ENCODE measurements at regions not wholly inside any gene's neighbourhood (a gene's known extent, or its start where the extent isn't known, plus 50 kb on each side); places are given as distances from the start of the nearest gene placed in this dataset.

DNA sequence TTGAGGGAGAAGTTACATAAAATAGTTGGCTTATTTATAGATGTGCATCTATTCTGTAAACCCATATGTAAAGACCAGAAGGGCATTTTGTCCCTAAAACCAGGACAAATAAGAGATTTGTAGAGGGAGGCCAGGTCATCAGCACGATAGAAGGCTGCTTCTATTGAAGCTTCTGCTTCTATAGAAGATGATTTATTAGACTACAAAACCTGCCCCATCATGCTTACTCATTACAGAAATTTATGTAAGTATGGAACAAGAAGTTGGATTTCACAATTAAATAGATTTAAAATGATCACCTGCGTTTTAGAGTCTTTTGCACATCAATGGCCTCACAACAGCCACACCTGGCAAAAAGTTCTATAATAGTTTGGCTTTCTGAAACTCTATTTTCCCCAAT lies 183.5 kb downstream of the DUSP10 start:
- intact Hi-C loops (cut with micrococcal nuclease), result no loop called here
- Histone ChIP-seq H3K9me1 (replicated peaks; ENCODE audit: control insufficient read depth, extremely low read depth, insufficient read depth, low read length) (no peaks in the 10 kb centered on the region), H4K20me1 (replicated peaks; ENCODE audit: control insufficient read depth, extremely low read depth, insufficient read depth, low read length) (no peaks in the 10 kb centered on the region), H3K9me3 (replicated peaks; ENCODE audit: control insufficient read depth, insufficient read depth, low read length) (no peaks in the 10 kb centered on the region), H3K9ac (replicated peaks; ENCODE audit: extremely low read depth, insufficient read depth, low read length) (no peak overlapping the region), H3K36me3 (ENCODE audit: control insufficient read depth in 2 of 2, extremely low read depth in 1 of 2, insufficient read depth in 2 of 2, low read length in 2 of 2) (no peaks in the 10 kb centered on the region), H3K27me3 (ENCODE audit: control insufficient read depth in 2 of 2, insufficient read depth in 2 of 2, low read length in 2 of 2) (no peaks in the 10 kb centered on the region), H3K4me2 (ENCODE audit: insufficient read depth, low read length) (no peak overlapping the region), H2AFZ (ENCODE audit: low read depth, low read length) (no peak overlapping the region), H3K4me1 (ENCODE audit: control insufficient read depth, extremely low read depth, insufficient read depth, low read length) (no peaks in the 10 kb centered on the region), H3K27ac (ENCODE audit: insufficient read depth, low read depth, low read length) (no peak overlapping the region), H3K79me2 (ENCODE audit: control insufficient read depth, insufficient read depth, low read length) (no peaks in the 10 kb centered on the region), H3K4me3 (replicated peaks in 1 of 3; ENCODE audit: insufficient read depth in 1 of 3, low read depth in 1 of 3, low read length in 3 of 3) (no peak overlapping the region)
- ChIA-PET CTCF (no interaction called here), POLR2A (no interaction called here)
- DNase-seq (ENCODE audit: low read depth, low spot score) (no peak), FAIRE-seq (no peak)
- dilution Hi-C loops (cut with MboI; ENCODE audit: extremely low pct_ligation_motif_present, low sequenced_read_pairs), result no loop called here
- BruUV-seq (replicated peaks), result no TSS peak
- TF ChIP-seq MYC (IDR thresholded peaks at IDR 0.05; ENCODE audit: low read depth, low read length), result no peak
- no peak for TF ChIP-seq JUN (IDR thresholded peaks at IDR 0.05; ENCODE audit: borderline replicate concordance, insufficient read depth, insufficient read length, low read depth)

DNA sequence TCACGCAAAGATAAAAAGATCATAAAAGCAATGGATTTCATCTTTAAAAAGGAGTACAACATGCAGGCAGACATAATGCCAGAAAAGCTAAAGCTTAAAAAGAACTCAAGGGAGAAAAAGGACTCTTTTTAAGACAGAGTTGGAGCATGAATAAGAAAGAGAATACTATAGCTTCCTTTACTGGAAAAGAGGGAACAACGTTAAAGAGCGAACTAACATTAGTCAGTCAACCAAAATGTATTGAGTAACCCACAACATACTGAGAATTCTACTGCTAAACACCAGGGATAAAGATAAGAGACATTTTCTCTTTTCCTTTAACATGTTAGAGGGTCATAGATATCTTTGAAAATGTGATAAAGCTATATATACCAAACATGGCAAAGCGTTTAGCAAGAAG lies 182.0 kb downstream of the DUSP10 start:
- FAIRE-seq, result no peak
- POLR2A ChIA-PET, result no interaction called here

More for the DNA sequence above, 182.0 kb downstream of the DUSP10 start:
- H3K9ac ChIP-seq (replicated peaks; ENCODE audit: extremely low read depth, insufficient read depth, low read length), result no peak overlapping the region
- no TSS peak for BruUV-seq (replicated peaks)
- H3K4me2 ChIP-seq (ENCODE audit: insufficient read depth, low read length), result no peak overlapping the region
- no peaks in the 10 kb centered on the region for H3K27me3 ChIP-seq (ENCODE audit: control insufficient read depth in 2 of 2, insufficient read depth in 2 of 2, low read length in 2 of 2)
- CTCF ChIA-PET, result interaction anchor here (1.0 kb wide), 1 partner anchor 366 kb away, joined by 4 read pairs; no protein-coding TSS in a partner anchor
- no peaks in the 10 kb centered on the region for H3K9me1 ChIP-seq (replicated peaks; ENCODE audit: control insufficient read depth, extremely low read depth, insufficient read depth, low read length)
- no peaks in the 10 kb centered on the region for H3K4me1 ChIP-seq (ENCODE audit: control insufficient read depth, extremely low read depth, insufficient read depth, low read length)
- no peak overlapping the region for H3K4me3 ChIP-seq (replicated peaks in 1 of 3; ENCODE audit: insufficient read depth in 1 of 3, low read depth in 1 of 3, low read length in 3 of 3)
- DNase-seq (ENCODE audit: low read depth, low spot score), result no peak
- H3K27ac ChIP-seq (ENCODE audit: insufficient read depth, low read depth, low read length), result no peak overlapping the region
- no peak overlapping the region for H2AFZ ChIP-seq (ENCODE audit: low read depth, low read length)
- H3K9me3 ChIP-seq (replicated peaks; ENCODE audit: control insufficient read depth, insufficient read depth, low read length), result no peaks in the 10 kb centered on the region
- no peaks in the 10 kb centered on the region for H3K36me3 ChIP-seq (ENCODE audit: control insufficient read depth in 2 of 2, extremely low read depth in 1 of 2, insufficient read depth in 2 of 2, low read length in 2 of 2)
- TF ChIP-seq, protein P1, sequence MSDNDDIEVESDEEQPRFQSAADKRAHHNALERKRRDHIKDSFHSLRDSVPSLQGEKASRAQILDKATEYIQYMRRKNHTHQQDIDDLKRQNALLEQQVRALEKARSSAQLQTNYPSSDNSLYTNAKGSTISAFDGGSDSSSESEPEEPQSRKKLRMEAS (IDR thresholded peaks at IDR 0.05; ENCODE audit: insufficient read depth, insufficient read length), result no peak
- intact Hi-C loops (cut with micrococcal nuclease), result no loop called here
- no peaks in the 10 kb centered on the region for H3K79me2 ChIP-seq (ENCODE audit: control insufficient read depth, insufficient read depth, low read length)
- dilution Hi-C loops (cut with MboI; ENCODE audit: extremely low pct_ligation_motif_present, low sequenced_read_pairs), result no loop called here
- H4K20me1 ChIP-seq (replicated peaks; ENCODE audit: control insufficient read depth, extremely low read depth, insufficient read depth, low read length), result no peaks in the 10 kb centered on the region
